Ammon's horn (tissue), 1 donor: ENCODE measurements at regions not wholly inside any gene's neighbourhood (a gene's known extent, or its start where the extent isn't known, plus 50 kb on each side); places are given as distances from the start of the nearest gene placed in this dataset.
"Not testable (repeated sequence)": the region's sequence is repeated elsewhere in the genome, so short reads cannot be mapped to it uniquely, and the experiment has no call there.

Source experiments
- DNase-seq: peaks from one replicate; pipeline ENCODE4 v3.0.0-alpha.2; 2016; ENCODE audit warnings: low spot score

- no peak for DNase-seq
Observed at GRCh38 chrX:142742581-142742980, 283.1 kb upstream of the SPANXN4 start.

DNA sequence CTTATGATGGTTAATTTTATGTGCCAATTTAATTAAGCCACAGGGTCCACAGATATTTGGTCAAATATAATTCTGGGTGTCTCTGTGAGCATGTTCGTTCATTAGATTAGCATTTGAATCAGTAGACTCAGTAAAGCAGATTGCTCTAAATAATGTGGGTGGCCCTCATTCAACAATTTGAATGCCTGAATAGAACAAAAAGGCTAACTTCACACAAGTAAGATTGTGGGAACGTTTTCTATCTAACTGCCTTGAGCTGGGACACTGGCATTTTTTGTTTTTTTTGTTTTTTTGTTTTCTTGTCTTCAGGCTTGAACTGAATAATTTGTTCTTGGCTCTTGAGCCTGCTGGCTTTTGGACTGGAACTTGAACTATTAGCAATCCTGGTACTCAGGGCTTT is 292.4 kb upstream of the SPANXN4 start:
- peak; percentile 7 for DNase-seq

GRCh38 chrX:142711796-142712290 is 313.9 kb upstream of the SPANXN4 start:
- DNase-seq, result no peak

GRCh38 chrX:142702749-142703148 is 323.0 kb upstream of the SPANXN4 start:
- no peak for DNase-seq

DNA sequence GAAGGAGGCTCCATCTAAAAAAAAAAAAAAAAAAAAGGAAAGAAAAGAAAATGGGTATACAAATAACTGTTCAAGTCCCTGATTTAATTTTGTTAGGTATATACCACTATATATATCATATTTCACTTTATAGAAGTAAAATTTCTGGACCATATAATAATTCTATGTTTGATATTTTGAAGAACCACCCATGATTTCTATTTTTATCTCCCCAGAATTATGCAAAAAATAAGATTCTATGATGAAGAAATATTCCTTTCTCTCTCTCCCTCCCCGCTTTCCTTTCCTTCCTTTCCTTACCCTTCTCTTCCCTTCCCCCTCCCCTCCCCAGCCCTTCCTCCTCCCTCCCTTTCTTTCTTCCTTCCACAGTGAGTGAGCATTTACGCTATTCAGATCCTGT is 337.5 kb upstream of the SPANXN4 start:
- DNase-seq, result no peak

DNA sequence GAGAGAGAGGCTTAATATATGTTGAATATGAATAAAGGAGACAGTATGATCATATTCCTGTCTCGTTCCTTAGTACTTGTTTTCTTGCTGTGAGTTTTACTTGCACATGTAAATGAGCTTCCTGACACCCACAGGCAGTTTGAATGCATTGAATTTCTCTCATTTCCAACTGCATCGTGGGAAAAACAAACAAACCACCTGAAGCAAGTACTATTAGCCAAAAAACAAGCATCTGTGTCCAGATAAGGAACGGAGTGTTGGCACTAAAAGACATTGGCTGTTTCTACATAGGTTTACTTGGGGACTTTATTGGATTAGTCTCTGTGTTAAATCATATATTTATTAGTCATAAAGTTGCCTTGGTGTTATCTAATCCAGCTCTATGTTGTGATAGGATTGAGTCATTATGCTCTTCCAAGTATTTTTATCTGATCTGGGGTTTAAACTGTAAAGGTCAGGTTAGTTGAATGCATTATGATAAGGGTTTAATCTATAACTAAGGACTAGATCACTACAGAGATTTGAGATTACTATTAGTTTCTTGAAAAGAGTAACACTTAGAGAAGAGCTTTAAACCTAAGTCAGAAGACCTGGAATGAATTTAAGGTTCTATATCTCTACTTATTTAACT is 339.0 kb upstream of the SPANXN4 start:
- DNase-seq, result no peak

GRCh38 chrX:142686206-142686605 is 339.5 kb upstream of the SPANXN4 start:
- no peak for DNase-seq

- no peak for DNase-seq
Observed at GRCh38 chrX:142680038-142680437, 345.7 kb upstream of the SPANXN4 start.

- no peak for DNase-seq
Observed at GRCh38 chrX:142671036-142671435, 354.7 kb upstream of the SPANXN4 start.

- DNase-seq, result no peak
Observed at GRCh38 chrX:142663330-142664095, 362.2 kb upstream of the SPANXN4 start.

DNA sequence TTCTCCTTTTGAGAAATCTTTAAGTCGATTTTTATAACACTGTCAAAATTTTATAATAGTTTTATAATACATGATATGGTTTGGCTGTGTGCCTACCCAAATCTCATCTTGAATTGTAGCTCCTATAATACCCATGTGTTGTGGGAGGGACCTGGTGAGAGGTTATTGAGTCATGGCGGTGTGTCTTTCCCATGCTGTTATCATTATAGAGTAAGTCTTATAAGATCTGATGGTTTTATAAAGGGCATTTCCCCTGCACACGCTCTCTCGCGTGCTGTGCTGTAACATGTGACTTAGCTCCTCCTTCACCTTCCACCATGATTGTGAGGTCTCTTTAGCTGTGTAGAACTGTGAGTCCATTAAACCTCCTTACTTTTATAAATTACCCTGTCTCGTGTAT is 364.0 kb upstream of the SPANXN4 start:
- DNase-seq, result no peak

- DNase-seq, result no peak
Observed at GRCh38 chrX:142655507-142655906, 370.2 kb upstream of the SPANXN4 start.

GRCh38 chrX:142637206-142637605 is 388.5 kb upstream of the SPANXN4 start:
- no peak for DNase-seq

- DNase-seq, result no peak
Observed at GRCh38 chrX:142616636-142617035, 409.1 kb upstream of the SPANXN4 start.

- no peak for DNase-seq
Observed at GRCh38 chrX:142613403-142613802, 408.3 kb upstream of the MAGEC2 start.

GRCh38 chrX:142606629-142607028 is 401.5 kb upstream of the MAGEC2 start:
- not testable (repeated sequence) for DNase-seq

- no peak for DNase-seq
Observed at GRCh38 chrX:142601792-142602191, 396.7 kb upstream of the MAGEC2 start.

- DNase-seq, result peak; percentile 2
Observed at GRCh38 chrX:142593361-142593862, 388.3 kb upstream of the MAGEC2 start.

GRCh38 chrX:142576615-142577014 is 371.5 kb upstream of the MAGEC2 start:
- no peak for DNase-seq

- DNase-seq, result no peak
Observed at GRCh38 chrX:142549923-142550322, 344.8 kb upstream of the MAGEC2 start.

- DNase-seq, result no peak
Observed at GRCh38 chrX:142505839-142506238, 300.7 kb upstream of the MAGEC2 start.

- DNase-seq, result no peak
Observed at GRCh38 chrX:142503967-142504643, 299.0 kb upstream of the MAGEC2 start.

DNA sequence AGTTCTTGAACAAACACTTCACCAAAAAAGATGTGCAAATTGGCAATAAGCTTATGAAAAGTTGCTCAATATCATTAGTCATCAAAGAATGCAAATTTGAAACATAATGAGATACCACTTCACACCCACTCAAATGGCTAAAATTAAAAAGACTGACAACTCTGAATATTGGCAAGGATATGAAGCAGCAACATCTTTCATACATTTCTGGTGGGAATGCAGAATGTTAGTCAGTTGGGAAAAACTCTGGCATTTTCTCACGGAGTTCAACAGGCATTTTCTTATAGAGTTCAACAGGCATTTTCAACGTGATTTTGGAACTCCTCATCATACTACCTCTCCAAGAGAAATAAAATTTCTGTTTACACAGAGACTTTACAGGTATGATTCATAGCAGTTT is 297.4 kb upstream of the MAGEC2 start:
- peak; percentile 5 for DNase-seq
